Neuronal stem cell (in vitro differentiated cells): ENCODE measurements at regions not wholly inside any gene's neighbourhood (a gene's known extent, or its start where the extent isn't known, plus 50 kb on each side); places are given as distances from the start of the nearest gene placed in this dataset.

Experiments
- DNase-seq: peaks from one replicate; pipeline ENCODE4 v3.0.0-alpha.2; 2013; ENCODE audit warnings: low spot score
- H2AFZ ChIP-seq: one replicate; pipeline ENCODE4 v1.6.1; 2013; ENCODE audit warnings: mild to moderate bottlenecking, low read length, inconsistent platforms
- H2AK5ac ChIP-seq: 2 replicates; pipeline ENCODE4 v1.6.1; 2013; ENCODE audit warnings: low read depth, mild to moderate bottlenecking, inconsistent platforms, low read length, moderate library complexity, mixed read lengths
- H2BK120ac ChIP-seq: 2 replicates; pipeline ENCODE4 v1.6.1; 2013; ENCODE audit warnings: low read depth, mild to moderate bottlenecking, inconsistent platforms, low read length, moderate library complexity, mixed read lengths
- H2BK12ac ChIP-seq: one replicate; pipeline ENCODE4 v1.6.1; 2013; ENCODE audit warnings: low read length, inconsistent platforms
- H2BK15ac ChIP-seq: 2 replicates; pipeline ENCODE4 v1.6.1; 2013; ENCODE audit warnings: mild to moderate bottlenecking, low read length, inconsistent platforms, mixed read lengths
- H2BK5ac ChIP-seq: one replicate; pipeline ENCODE4 v1.6.1; 2013; ENCODE audit warnings: inconsistent platforms, mild to moderate bottlenecking, low read length, moderate library complexity
- H3K14ac ChIP-seq: one replicate; pipeline ENCODE4 v1.6.1; 2013; ENCODE audit warnings: low read length, inconsistent platforms
- H3K18ac ChIP-seq: 2 replicates; pipeline ENCODE4 v1.6.1; 2013; ENCODE audit warnings: low read length, inconsistent platforms
- H3K23ac ChIP-seq: 2 replicates; pipeline ENCODE4 v1.6.1; 2013; ENCODE audit warnings: low read depth, mild to moderate bottlenecking, mixed read lengths, low read length, inconsistent platforms; ENCODE audit not compliant: poor library complexity
- H3K27ac ChIP-seq: replicated peaks from 3 replicates; pipeline ENCODE4 v1.5.1; 2013; ENCODE audit warnings: low read length, inconsistent platforms
- H3K27me3 ChIP-seq, 3 experiments: 2 replicates each; pipeline ENCODE4 v1.6.1; 2013; ENCODE audit warnings: low read length in 3 of 3, mild to moderate bottlenecking in 2 of 3, inconsistent platforms in 1 of 3, low read depth in 1 of 3, mixed read lengths in 1 of 3, moderate library complexity in 1 of 3; ENCODE audit not compliant: control insufficient read depth in 3 of 3, insufficient read depth in 3 of 3
- H3K36me3 ChIP-seq, 2 donors: replicated peaks in 1 of 2; 2 replicates each; pipeline ENCODE4 v1.6.1; 2013; ENCODE audit warnings: low read length in 2 of 2; ENCODE audit not compliant: control insufficient read depth in 2 of 2, insufficient read depth in 2 of 2
- H3K4ac ChIP-seq: 2 replicates; pipeline ENCODE4 v1.6.1; 2013; ENCODE audit warnings: inconsistent platforms, mild to moderate bottlenecking, low read length, moderate library complexity
- H3K4me1 ChIP-seq, 2 donors: 1 replicate in 1 of 2; 2 replicates in 1 of 2; pipeline ENCODE4 v1.6.1; 2013; ENCODE audit warnings: low read length in 2 of 2, low read depth in 1 of 2; ENCODE audit not compliant: control insufficient read depth in 2 of 2, insufficient read depth in 1 of 2
- H3K4me2 ChIP-seq: one replicate; pipeline ENCODE4 v1.6.1; 2013; ENCODE audit warnings: mild to moderate bottlenecking, low read length, inconsistent platforms; ENCODE audit not compliant: insufficient read depth, poor library complexity, severe bottlenecking
- H3K4me3 ChIP-seq, 2 donors: 2 replicates each; pipeline ENCODE4 v1.5.1; 2013; ENCODE audit warnings: low read length in 2 of 2, mild to moderate bottlenecking in 2 of 2, inconsistent platforms in 1 of 2, moderate library complexity in 1 of 2
- H3K79me1 ChIP-seq: one replicate; pipeline ENCODE4 v1.6.1; 2013; ENCODE audit warnings: low read depth, mild to moderate bottlenecking, inconsistent platforms, low read length, moderate library complexity
- H3K9ac ChIP-seq: one replicate; pipeline ENCODE4 v1.6.1; 2013; ENCODE audit warnings: mild to moderate bottlenecking, low read depth, low read length, inconsistent platforms; ENCODE audit not compliant: poor library complexity
- H3K9me3 ChIP-seq, 2 donors: replicated peaks in 1 of 2; 2 replicates each; pipeline versions ENCODE3 to v1.6.1; 2013; ENCODE audit warnings: low read length in 2 of 2, mild to moderate bottlenecking in 2 of 2, inconsistent platforms in 1 of 2, low read depth in 1 of 2, mixed read lengths in 1 of 2, moderate library complexity in 1 of 2; ENCODE audit not compliant: control insufficient read depth in 2 of 2, insufficient read depth in 1 of 2
- H4K8ac ChIP-seq: one replicate; pipeline ENCODE4 v1.6.1; 2013; ENCODE audit warnings: low read depth, mild to moderate bottlenecking, inconsistent platforms, low read length, moderate library complexity
- H4K91ac ChIP-seq: one replicate; pipeline ENCODE4 v1.6.1; 2013; ENCODE audit warnings: low read length, low read depth, mild to moderate bottlenecking, inconsistent platforms; ENCODE audit not compliant: poor library complexity
- WGBS, 2 donors: extraction: QIAGEN DNeasy Blood & Tissue Kit; methylation state at CpG; one replicate each; pipeline ENCODE4 v1.1.7; 2013; ENCODE audit warnings: missing lambda C conversion rate in 2 of 2, mixed read lengths in 1 of 2; ENCODE audit not compliant: insufficient read length in 2 of 2, insufficient replicate concordance in 1 of 2; ENCODE audit errors: extremely low coverage in 2 of 2; 5-methylcytosine and 5-hydroxymethylcytosine counted together

DNA sequence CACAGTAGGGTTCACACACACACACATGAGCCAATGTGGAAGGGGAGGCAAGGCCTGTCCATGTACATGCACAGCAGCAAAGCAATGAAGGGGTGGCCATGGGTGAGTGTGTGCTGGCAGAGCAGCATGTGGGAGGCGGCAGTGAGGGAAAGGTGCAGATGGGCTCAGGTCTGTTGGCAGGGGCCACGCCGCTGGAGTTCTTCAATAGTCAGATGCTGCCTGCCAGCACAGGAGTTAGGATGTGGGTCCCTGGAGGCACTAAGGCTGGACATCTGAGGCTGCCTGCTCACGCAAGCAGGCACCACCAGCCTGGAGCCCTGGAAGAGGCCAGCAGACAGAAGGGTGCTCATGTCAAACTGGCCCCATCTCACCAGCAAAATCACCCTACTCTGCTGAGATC is 1304.9 kb downstream of the DSC3 start:
- WGBS, 2 donors: no CpG with 5 or more reads among the region's 4 CpGs

DNA sequence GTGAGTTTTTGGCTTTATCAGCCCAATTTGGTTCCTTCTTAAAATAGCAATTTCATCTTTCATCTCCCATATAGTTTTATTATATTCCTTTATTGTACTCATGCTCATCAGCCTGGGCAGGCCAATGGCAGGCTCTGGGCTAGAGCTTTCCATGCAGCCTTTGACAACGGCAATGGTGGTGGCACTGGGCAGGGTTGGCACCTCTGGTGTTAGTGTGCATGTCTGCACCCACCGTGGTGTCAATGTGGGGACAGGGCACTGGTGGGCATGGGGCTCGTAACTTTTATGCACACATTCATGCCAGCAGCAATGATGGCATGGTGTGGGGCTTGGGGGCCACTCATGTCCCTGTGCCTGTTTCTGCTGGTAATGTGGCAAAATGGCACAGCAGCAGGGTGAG is 1305.4 kb downstream of the DSC3 start:
- whole genome bisulfite sequencing, 2 donors: no CpG with 5 or more reads among the region's 3 CpGs
- H2BK12ac ChIP-seq: no peak overlapping the region
- H2BK5ac ChIP-seq: no peak overlapping the region
- no peak overlapping the region for H2AFZ ChIP-seq
- H4K8ac ChIP-seq: no peak overlapping the region
- peak overlapping the region; percentile 92 for H3K14ac ChIP-seq
- DNase-seq: no peak
- H3K9ac ChIP-seq: no peak overlapping the region
- H3K27ac ChIP-seq: no peak overlapping the region
- H3K4me3 ChIP-seq: peak overlapping the region in 1 of 2 donors; percentile 14
- H4K91ac ChIP-seq: no peak overlapping the region
- no peaks in the 10 kb centered on the region for H3K27me3 ChIP-seq
- H3K4me2 ChIP-seq: no peak overlapping the region
- no peak overlapping the region for H2AK5ac ChIP-seq
- peak overlapping the region; percentile 64 for H3K18ac ChIP-seq
- no peak overlapping the region for H3K23ac ChIP-seq
- H2BK120ac ChIP-seq: no peak overlapping the region
- H3K4ac ChIP-seq: no peak overlapping the region
- H3K4me1 ChIP-seq: no peaks in the 10 kb centered on the region
- no peaks in the 10 kb centered on the region for H3K79me1 ChIP-seq
- H2BK15ac ChIP-seq: no peak overlapping the region
- no peaks in the 10 kb centered on the region for H3K9me3 ChIP-seq
- H3K36me3 ChIP-seq: no peaks in the 10 kb centered on the region

More for the DNA sequence above, 1304.9 kb downstream of the DSC3 start:
- Histone ChIP-seq H2BK5ac (no peak overlapping the region), H3K79me1 (no peaks in the 10 kb centered on the region), H3K18ac (peak overlapping the region; percentile 32), H2BK12ac (no peak overlapping the region), H4K8ac (no peak overlapping the region), H3K23ac (no peak overlapping the region), H3K9ac (peak overlapping the region; percentile 74), H3K14ac (no peak overlapping the region), H2AK5ac (peak overlapping the region; percentile 68), H3K4ac (no peak overlapping the region), H3K27me3 (no peaks in the 10 kb centered on the region), H3K4me1 (no peaks in the 10 kb centered on the region), H3K9me3 (no peaks in the 10 kb centered on the region), H3K4me3 (peak overlapping the region in 1 of 2 donors; percentile 35), H4K91ac (no peak overlapping the region), H2BK15ac (no peak overlapping the region), H3K27ac (no peak overlapping the region), H2AFZ (no peak overlapping the region), H3K36me3 (no peaks in the 10 kb centered on the region), H2BK120ac (peak overlapping the region; percentile 81), H3K4me2 (no peak overlapping the region)
- no peak for DNase-seq

DNA sequence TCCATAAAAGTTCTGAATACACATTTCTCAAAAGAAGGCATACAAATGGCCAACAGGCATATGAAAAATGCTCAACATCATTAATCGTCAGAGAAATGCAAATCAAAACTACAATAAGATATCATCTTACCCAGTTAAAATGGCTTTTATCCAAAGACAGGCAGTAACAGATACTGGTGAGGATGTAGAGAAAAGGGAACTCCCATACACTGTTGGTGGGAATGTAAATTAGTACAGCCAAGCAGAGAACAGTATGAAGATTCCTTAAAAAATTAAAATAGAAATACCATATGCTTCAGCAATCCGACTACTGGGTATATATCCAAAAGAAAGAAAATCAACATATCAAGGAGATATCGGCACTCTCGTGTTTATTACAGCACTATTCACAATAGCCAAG is 1312.5 kb downstream of the DSC3 start:
- Histone ChIP-seq H3K9me3 (no peaks in the 10 kb centered on the region), H3K27me3 (no peaks in the 10 kb centered on the region), H2BK12ac (no peak overlapping the region), H3K9ac (no peak overlapping the region), H3K4me2 (no peak overlapping the region), H2AFZ (no peak overlapping the region), H4K8ac (no peak overlapping the region), H3K4ac (no peak overlapping the region), H3K4me1 (no peaks in the 10 kb centered on the region), H3K18ac (no peak overlapping the region), H3K27ac (no peak overlapping the region), H3K4me3 (no peak overlapping the region), H2AK5ac (no peak overlapping the region), H2BK15ac (no peak overlapping the region), H2BK5ac (no peak overlapping the region), H3K79me1 (no peaks in the 10 kb centered on the region), H4K91ac (no peak overlapping the region), H3K23ac (no peak overlapping the region), H3K14ac (no peak overlapping the region), H2BK120ac (no peak overlapping the region), H3K36me3 (no peaks in the 10 kb centered on the region)
- WGBS, 2 donors: no CpG with 5 or more reads among the region's 4 CpGs
- DNase-seq: no peak

DNA sequence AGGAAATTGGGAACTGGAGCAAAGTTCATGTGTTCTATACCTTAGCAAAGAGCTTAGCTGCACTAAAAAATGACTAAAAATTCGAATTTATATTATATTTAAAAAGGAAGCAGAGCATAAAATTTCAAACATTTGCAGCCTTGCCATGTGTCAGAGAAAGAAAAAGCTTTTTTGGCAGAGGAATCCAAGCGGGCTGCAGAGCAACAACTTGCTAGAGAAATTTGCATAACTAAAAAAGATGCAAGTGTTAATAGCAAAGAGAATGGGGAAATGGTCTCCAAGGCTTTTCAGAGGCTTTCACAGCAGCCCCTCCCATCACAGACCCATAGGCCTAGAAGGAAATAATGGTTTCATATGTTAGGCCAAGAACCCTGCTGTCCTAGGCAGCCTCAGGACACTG is 1315.9 kb downstream of the DSC3 start:
- Histone ChIP-seq H3K36me3 (no peaks in the 10 kb centered on the region), H4K91ac (no peak overlapping the region), H3K18ac (no peak overlapping the region), H3K14ac (no peak overlapping the region), H3K79me1 (no peaks in the 10 kb centered on the region), H2BK12ac (no peak overlapping the region), H2BK120ac (no peak overlapping the region), H2BK15ac (no peak overlapping the region), H2AFZ (no peak overlapping the region), H3K23ac (no peak overlapping the region), H3K27ac (no peak overlapping the region), H3K9ac (no peak overlapping the region), H3K4me2 (no peak overlapping the region), H3K9me3 (no peaks in the 10 kb centered on the region), H2AK5ac (no peak overlapping the region), H3K4me1 (no peaks in the 10 kb centered on the region), H4K8ac (no peak overlapping the region), H3K4ac (no peak overlapping the region), H3K4me3 (no peak overlapping the region), H2BK5ac (peak overlapping the region; percentile 48), H3K27me3 (no peaks in the 10 kb centered on the region)
- DNase-seq: no peak
- no CpG with 5 or more reads among the region's 2 CpGs for WGBS, 2 donors
